ENCODE measurements at regions not wholly inside any gene's neighbourhood (a gene's known extent, or its start where the extent isn't known, plus 50 kb on each side); places are given as distances from the start of the nearest gene placed in this dataset.

GRCh38 chr2:118268268-118268667, 180.0 kb downstream of the INSIG2 start:
- 12% methylated on average over 5 of the region's 5 CpGs for WGBS (ENCODE audit: missing lambda C conversion rate)
- ATAC-seq (no peak), DNase-seq (ENCODE audit: low read depth in 1 of 2, low spot score in 1 of 2) (no peak), FAIRE-seq (no peak)
- Histone ChIP-seq H3K4me2 (no peak overlapping the region), H3K4me1 (no peaks in the 10 kb centered on the region), H3K9me3 (no peaks in the 10 kb centered on the region), H3K4me3 (no peak overlapping the region), H3K27ac (no peak overlapping the region)
- TF ChIP-seq HOXB5 (CRISPR knock-in tag; IDR thresholded peaks at IDR 0.05) (no peak), KDM5A (IDR thresholded peaks at IDR 0.05) (no peak), TFCP2L1 (CRISPR knock-in tag; IDR thresholded peaks at IDR 0.05) (no peak), MAZ (IDR thresholded peaks at IDR 0.05; ENCODE audit: borderline replicate concordance, low read depth, low read length) (no peak), NFE2L2 (conservative IDR thresholded peaks at IDR 0.05; ENCODE audit: low read length) (no peak), PBX3 (IDR thresholded peaks at IDR 0.05) (no peak), BHLHE40 (IDR thresholded peaks at IDR 0.05; ENCODE audit: low read depth, low read length) (no peak), HOXB13 (CRISPR knock-in tag; IDR thresholded peaks at IDR 0.05; ENCODE audit: low read depth) (no peak), ZSCAN20 (CRISPR knock-in tag; IDR thresholded peaks at IDR 0.05) (no peak), HEYL (CRISPR knock-in tag; IDR thresholded peaks at IDR 0.05) (no peak), RCOR1 (IDR thresholded peaks at IDR 0.05; ENCODE audit: low read depth, low read length) (no peak), ZNF302 (CRISPR knock-in tag; IDR thresholded peaks at IDR 0.05) (no peak), ESRRA (IDR thresholded peaks at IDR 0.05; ENCODE audit: borderline replicate concordance, low read length) (no peak), TP53 (CRISPR knock-in tag; IDR thresholded peaks at IDR 0.05) (no peak), REST (IDR thresholded peaks at IDR 0.05) (no peak), BCL3 (IDR thresholded peaks at IDR 0.05) (no peak), RARB (CRISPR knock-in tag; IDR thresholded peaks at IDR 0.05) (no peak), POLR2AphosphoS2 (conservative IDR thresholded peaks at IDR 0.05; ENCODE audit: low read length) (no peak), PHF8 (IDR thresholded peaks at IDR 0.05; ENCODE audit: borderline replicate concordance, low read depth) (no peak), RNF2 (IDR thresholded peaks at IDR 0.05; ENCODE audit: borderline replicate concordance, low read depth) (no peak)
- POLR2A ChIA-PET = no interaction called here
- CTCF ChIA-PET = interaction anchor here (0.5 to 1.7 kb wide), 5 partner anchors 17 to 587 kb away, joined by 3 to 6 read pairs (median 3); no protein-coding TSS in a partner anchor

- CTCF ChIA-PET = interaction anchor here (1.4 kb wide), 1 partner anchor 44 kb away, joined by 6 read pairs; no protein-coding TSS in a partner anchor
Observed at GRCh38 chr2:118265873-118266455, 177.7 kb downstream of the INSIG2 start.

More at GRCh38 chr2:118265873-118266455, 177.7 kb downstream of the INSIG2 start:
- ATAC-seq (no peak), FAIRE-seq (no peak), DNase-seq (ENCODE audit: low read depth in 1 of 2, low spot score in 1 of 2) (no peak)
- no peak overlapping the region for H3K4me3 ChIP-seq
- H3K4me1 ChIP-seq = no peaks in the 10 kb centered on the region
- H3K9me3 ChIP-seq = no peaks in the 10 kb centered on the region
- POLR2A ChIA-PET = no interaction called here
- 47% methylated on average over 3 of the region's 3 CpGs for WGBS (ENCODE audit: missing lambda C conversion rate)
- H3K4me2 ChIP-seq = no peak overlapping the region
- H3K27ac ChIP-seq = no peak overlapping the region
- TF ChIP-seq ELK1 (IDR thresholded peaks at IDR 0.05; ENCODE audit: low read depth, low read length) = no peak
- TF ChIP-seq CBX8 (IDR thresholded peaks at IDR 0.05) = no peak
- no peak for TF ChIP-seq ZC3H11A (IDR thresholded peaks at IDR 0.05)
- TF ChIP-seq HES2 (IDR thresholded peaks at IDR 0.05) = no peak
- no peak for TF ChIP-seq ESRRA (IDR thresholded peaks at IDR 0.05; ENCODE audit: borderline replicate concordance, low read length)
- no peak for TF ChIP-seq HOXA7 (CRISPR knock-in tag; IDR thresholded peaks at IDR 0.05)
- TF ChIP-seq JUN (IDR thresholded peaks at IDR 0.05) = no peak
- no peak for TF ChIP-seq NPAS2 (CRISPR knock-in tag; IDR thresholded peaks at IDR 0.05; ENCODE audit: borderline replicate concordance)
- no peak for TF ChIP-seq PBX3 (IDR thresholded peaks at IDR 0.05)
